ENCODE measurements at regions not wholly inside any gene's neighbourhood (a gene's known extent, or its start where the extent isn't known, plus 50 kb on each side); places are given as distances from the start of the nearest gene placed in this dataset.

DNA sequence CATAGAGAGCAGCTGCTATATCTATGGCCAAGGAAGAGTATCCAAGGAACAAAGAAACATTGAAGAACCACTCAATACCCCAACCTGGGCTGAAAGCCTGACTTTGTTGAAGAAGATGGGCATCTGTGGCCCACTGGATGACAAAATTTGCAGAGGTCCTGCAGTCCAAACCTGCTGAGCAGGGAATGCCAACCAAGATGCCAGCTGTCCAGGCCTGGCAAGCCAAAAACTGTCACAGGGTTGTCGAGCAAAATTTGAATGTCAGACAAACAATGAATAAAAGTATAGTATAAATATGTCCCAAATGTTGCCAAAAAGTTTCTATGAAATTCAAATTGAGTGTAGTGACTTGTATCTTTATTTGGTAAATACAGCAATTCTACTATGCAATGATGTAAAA lies 1040.2 kb downstream of the PCDH9 start:
- H3K4me3 Mint-ChIP-seq, result no peak overlapping the region
- H3K56ac ChIP-seq (ENCODE audit: insufficient read length, low read depth, low read length), result no peak overlapping the region
- TF ChIP-seq CTCF (conservative IDR thresholded peaks at IDR 0.05), result no peak
- no peaks in the 10 kb centered on the region for H4K20me1 ChIP-seq (ENCODE audit: control insufficient read depth, insufficient read depth, insufficient read length)
- H2AFZ ChIP-seq (ENCODE audit: low read length), result no peak overlapping the region
- DNase-seq, result no peak
- no peak overlapping the region for H3K27ac Mint-ChIP-seq
- no CpG with 5 or more reads among the region's 1 CpG for WGBS (ENCODE audit: extremely low coverage, insufficient read length, low lambda C conversion rate)
- no peak overlapping the region for H3K14ac ChIP-seq (ENCODE audit: insufficient read depth, low read length)
- no peaks in the 10 kb centered on the region for H3K4me1 Mint-ChIP-seq
- H3K18ac ChIP-seq (ENCODE audit: insufficient read length, low read depth, low read length), result no peak overlapping the region
- H3K36me3 Mint-ChIP-seq (ENCODE audit: insufficient read depth in 1 of 3, low read depth in 3 of 3), result no peaks in the 10 kb centered on the region
- H3K23me2 ChIP-seq (ENCODE audit: insufficient read length, low read depth, low read length, poor library complexity, severe bottlenecking), result no peaks in the 10 kb centered on the region
- H4K91ac ChIP-seq (ENCODE audit: insufficient read length, low read depth, low read length), result no peak overlapping the region
- H2BK20ac ChIP-seq (ENCODE audit: low read depth, low read length, poor library complexity, severe bottlenecking), result no peak overlapping the region
- no peak overlapping the region for H2BK5ac ChIP-seq (ENCODE audit: insufficient read length, low read length)
- H3K4ac ChIP-seq (ENCODE audit: low read depth, low read length), result no peak overlapping the region
- H3K4me1 ChIP-seq (ENCODE audit: insufficient read depth, low read length), result no peaks in the 10 kb centered on the region
- no peak overlapping the region for H3K9ac ChIP-seq (ENCODE audit: extremely low read depth, insufficient read length, low read length)
- H2BK12ac ChIP-seq (ENCODE audit: insufficient read length, low read depth, low read length), result no peak overlapping the region
- no peak overlapping the region for H2AK5ac ChIP-seq (ENCODE audit: insufficient read length, low read length)
- no peaks in the 10 kb centered on the region for H3K79me1 ChIP-seq (ENCODE audit: insufficient read depth, low read depth, low read length, poor library complexity, severe bottlenecking)
- no peak overlapping the region for H3K4me2 ChIP-seq (ENCODE audit: insufficient read depth, insufficient read length, low read length)
- H3K27me3 ChIP-seq (ENCODE audit: insufficient read depth, low read length), result no peaks in the 10 kb centered on the region; the same call in 1 of the 2 replicates
- peaks cover 3% of the 10 kb centered on the region; the same call in 1 of the 2 replicates for H3K27me3 Mint-ChIP-seq (ENCODE audit: low read depth)
- H3K79me2 ChIP-seq (ENCODE audit: insufficient read depth, low read length), result no peaks in the 10 kb centered on the region
- no peak overlapping the region for H3T11ph ChIP-seq (ENCODE audit: low read length)
- H2BK120ac ChIP-seq (ENCODE audit: low read depth, low read length, poor library complexity, severe bottlenecking), result no peak overlapping the region
- H3K27ac ChIP-seq (ENCODE audit: insufficient read length, low read depth, low read length), result no peak overlapping the region
- H3K9me3 ChIP-seq (ENCODE audit: control insufficient read depth, low read depth, low read length), result no peaks in the 10 kb centered on the region
- no peak overlapping the region for H4K8ac ChIP-seq (replicated peaks; ENCODE audit: insufficient read length, low read depth, low read length)
- H3K9me3 Mint-ChIP-seq, result peaks cover 0 to 2% of the 10 kb centered on the region in 2 experiments; a peak in 2 of 5 replicates
- H4K5ac ChIP-seq (ENCODE audit: insufficient read length, low read depth, low read length), result no peak overlapping the region
- H3K23ac ChIP-seq (ENCODE audit: insufficient read length, low read depth, low read length), result no peak overlapping the region
- H2BK15ac ChIP-seq (ENCODE audit: low read depth, low read length), result no peak overlapping the region
